ENCODE measurements at regions not wholly inside any gene's neighbourhood (a gene's known extent, or its start where the extent isn't known, plus 50 kb on each side); places are given as distances from the start of the nearest gene placed in this dataset.
"Not testable (repeated sequence)": the region's sequence is repeated elsewhere in the genome, so short reads cannot be mapped to it uniquely, and the experiment has no call there.

- not testable (repeated sequence) for TF ChIP-seq POLR2A, CTCF, POLR2AphosphoS5 (IDR thresholded peaks at IDR 0.05)
Measured at GRCh38 chr5:143588121-143588520, 184.6 kb upstream of the NR3C1 start.
